Ishikawa (cell line): ENCODE measurements at regions not wholly inside any gene's neighbourhood (a gene's known extent, or its start where the extent isn't known, plus 50 kb on each side); places are given as distances from the start of the nearest gene placed in this dataset.

Experiments
- EP300 ChIP-seq: IDR thresholded peaks from 2 replicates; pipeline ENCODE4 v1.6.1; 2012; ENCODE audit warnings: borderline replicate concordance
- RAD21 ChIP-seq: IDR thresholded peaks from 2 replicates; pipeline ENCODE4 v1.6.1; 2012; ENCODE audit warnings: low read depth
- TEAD4 ChIP-seq: IDR thresholded peaks from 2 replicates; pipeline ENCODE4 v1.6.1; 2012
- YY1 ChIP-seq: IDR thresholded peaks from 2 replicates; pipeline ENCODE4 v1.6.1; 2012; ENCODE audit warnings: low read depth

DNA sequence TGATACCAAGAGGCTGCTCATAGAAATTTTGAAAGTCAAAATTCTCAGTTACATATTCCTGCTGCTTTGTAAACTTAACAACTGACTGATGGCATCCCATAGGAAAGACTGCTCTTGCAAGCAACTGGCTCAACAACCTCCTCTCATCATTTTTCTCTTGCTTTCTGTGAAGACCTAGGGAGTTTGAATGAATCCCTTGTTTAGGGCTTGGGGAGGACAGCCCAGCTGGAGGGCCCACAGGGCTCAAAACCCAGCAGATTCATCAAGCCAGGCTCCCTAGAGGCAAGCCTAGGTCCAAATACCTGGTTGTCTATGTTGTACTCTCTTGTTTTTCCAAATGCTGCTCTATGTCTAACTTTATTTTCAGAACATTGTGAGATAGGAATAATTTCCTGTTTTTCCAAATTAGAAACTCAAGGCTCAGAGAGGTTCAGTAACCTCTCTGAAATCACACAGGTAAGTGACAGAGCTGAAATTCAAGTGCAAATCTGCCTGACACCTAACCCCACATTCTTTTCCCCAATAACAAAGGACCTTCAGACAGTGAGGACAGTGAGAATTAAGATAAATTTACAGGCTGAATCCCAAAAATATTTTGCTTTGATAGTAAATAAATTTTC lies 558.9 kb upstream of the KLF4 start:
- TF ChIP-seq TEAD4: no peak
- no peak for TF ChIP-seq RAD21
- TF ChIP-seq YY1: no peak
- no peak for TF ChIP-seq EP300
